ENCODE measurements at regions not wholly inside any gene's neighbourhood (a gene's known extent, or its start where the extent isn't known, plus 50 kb on each side); places are given as distances from the start of the nearest gene placed in this dataset.

GRCh38 chr6:95439741-95440140 is 137.6 kb upstream of the MANEA start:
- TF ChIP-seq HNF4A (CRISPR knock-in tag; IDR thresholded peaks at IDR 0.05) (0 out of 2 replicates have a peak, but pooled peaks have one; percentile 13), SMC3 (IDR thresholded peaks at IDR 0.05; ENCODE audit: low read length) (no peak), ZNF761 (CRISPR knock-in tag; conservative IDR thresholded peaks at IDR 0.05) (no peak), ARID5B (CRISPR knock-in tag; IDR thresholded peaks at IDR 0.05) (peak; percentile 29; the same call in 1 of the 2 replicates)
- H3K27me3 ChIP-seq (ENCODE audit: control insufficient read depth in 1 of 2, insufficient read depth in 2 of 2, low read length in 2 of 2) = no peaks in the 10 kb centered on the region
- FAIRE-seq = no peak
- no peaks in the 10 kb centered on the region for H4K20me1 ChIP-seq (ENCODE audit: insufficient read depth, low read length)
- H3K4me3 ChIP-seq (replicated peaks in 1 of 3; ENCODE audit: insufficient read depth in 1 of 3, low read depth in 2 of 3, low read length in 3 of 3) = no peak overlapping the region
- no peak overlapping the region for H3K27ac ChIP-seq (ENCODE audit: extremely low read length, insufficient read depth, low read length)
- H3K4me1 ChIP-seq (ENCODE audit: insufficient read depth, low read length) = no peaks in the 10 kb centered on the region
- no peak overlapping the region for H2AFZ ChIP-seq (ENCODE audit: low read length)
- no peak overlapping the region for H3K9ac ChIP-seq (ENCODE audit: insufficient read depth, low read depth, low read length)
- WGBS (ENCODE audit: low lambda C conversion rate) = 7% methylated on average over 2 of the region's 2 CpGs
- intact Hi-C loops (cut with micrococcal nuclease; ENCODE audit: unreplicated experiment) (no loop called here), in situ Hi-C loops (cut with HindIII; ENCODE audit: extremely low pct_ligation_motif_present, low pct_unique_long_range_greater_than_20kb) (loop anchor here (25.0 kb wide), 1 partner anchor 498 kb away; no protein-coding TSS in a partner anchor)
- POLR2A ChIA-PET = no interaction called here
- H3K4me2 ChIP-seq (ENCODE audit: low read depth, low read length) = no peak overlapping the region
- H3K9me3 ChIP-seq (ENCODE audit: low read length) = no peaks in the 10 kb centered on the region
- peak; percentile 58; the same call in 2 of the 3 replicates for ATAC-seq
- no TSS peak for BruUV-seq (replicated peaks)
- H3K79me2 ChIP-seq (ENCODE audit: insufficient read depth, low read length) = no peaks in the 10 kb centered on the region
- H3K36me3 ChIP-seq (replicated peaks in 1 of 2; ENCODE audit: control insufficient read depth in 1 of 2, insufficient read depth in 2 of 2, low read length in 2 of 2) = no peaks in the 10 kb centered on the region
- CTCF ChIA-PET (ENCODE audit: low intra/inter-chr PET ratio, low total read pairs) = no interaction called here
- DNase-seq (ENCODE audit: low spot score) = peak; percentile 10

GRCh38 chr6:95448208-95448607 is 129.1 kb upstream of the MANEA start:
- Histone ChIP-seq H3K9me3 (ENCODE audit: low read length) (no peaks in the 10 kb centered on the region), H4K20me1 (ENCODE audit: insufficient read depth, low read length) (no peaks in the 10 kb centered on the region), H3K4me2 (ENCODE audit: low read depth, low read length) (no peak overlapping the region), H3K9ac (ENCODE audit: insufficient read depth, low read depth, low read length) (no peak overlapping the region), H3K36me3 (replicated peaks in 1 of 2; ENCODE audit: control insufficient read depth in 1 of 2, insufficient read depth in 2 of 2, low read length in 2 of 2) (no peaks in the 10 kb centered on the region), H3K4me3 (replicated peaks in 1 of 3; ENCODE audit: insufficient read depth in 1 of 3, low read depth in 2 of 3, low read length in 3 of 3) (no peak overlapping the region), H2AFZ (ENCODE audit: low read length) (no peak overlapping the region), H3K27me3 (ENCODE audit: control insufficient read depth in 1 of 2, insufficient read depth in 2 of 2, low read length in 2 of 2) (no peaks in the 10 kb centered on the region), H3K4me1 (ENCODE audit: insufficient read depth, low read length) (no peaks in the 10 kb centered on the region), H3K79me2 (ENCODE audit: insufficient read depth, low read length) (no peaks in the 10 kb centered on the region), H3K27ac (ENCODE audit: extremely low read length, insufficient read depth, low read length) (no peak overlapping the region)
- ChIA-PET CTCF (ENCODE audit: low intra/inter-chr PET ratio, low total read pairs) (no interaction called here), POLR2A (no interaction called here)
- TF ChIP-seq MAFF (IDR thresholded peaks at IDR 0.05; ENCODE audit: low read depth, low read length) = peak; percentile 66
- TF ChIP-seq MAFK (conservative IDR thresholded peaks at IDR 0.05 in 1 of 2, IDR thresholded peaks at IDR 0.05 in 1 of 2; ENCODE audit: low read length in 2 of 2) = peak; percentile 59 to 65
- TF ChIP-seq SNAPC2 (CRISPR knock-in tag; IDR thresholded peaks at IDR 0.05) = no peak
- 22% methylated on average over 4 of the region's 4 CpGs for WGBS (ENCODE audit: low lambda C conversion rate)
- FAIRE-seq (no peak), ATAC-seq (no peak), DNase-seq (ENCODE audit: low spot score) (no peak)
- BruUV-seq (replicated peaks) = no TSS peak
- intact Hi-C loops (cut with micrococcal nuclease; ENCODE audit: unreplicated experiment) (no loop called here), in situ Hi-C loops (cut with HindIII; ENCODE audit: extremely low pct_ligation_motif_present, low pct_unique_long_range_greater_than_20kb) (loop anchor here (25.0 kb wide), 1 partner anchor 489 kb away; no protein-coding TSS in a partner anchor)
